Activated CD8-positive, alpha-beta memory T cell treated with anti-CD3 and anti-CD28 coated beads, Interleukin-2, amount 10 ng/mL, durations not matched to agents 7 days and 5 days (primary cell): ENCODE measurements at regions not wholly inside any gene's neighbourhood (a gene's known extent, or its start where the extent isn't known, plus 50 kb on each side); places are given as distances from the start of the nearest gene placed in this dataset.

Experiments used
- ATAC-seq: fragments of 150-1000 bp; cut with Tn5 transposase; one replicate; pipeline ENCODE4 v1.10.0; 2021; ENCODE audit warnings: moderate library complexity
- CTCF ChIA-PET: fragments of 350-600 bp; sonication (Branson Sonifier 250); formaldehyde crosslinking; loops from one replicate; lab custom pipeline; 2021; ENCODE audit warnings: antibody characterized with exemption; lab: Charles Lee
- DNase-seq: peaks from one replicate; pipeline ENCODE4 v3.0.0-alpha.2; 2020
- H3K27ac Mint-ChIP-seq: one replicate; pipeline ENCODE4 v1.8.0; 2021; ENCODE audit warnings: mild to moderate bottlenecking, mixed read lengths
- H3K27me3 Mint-ChIP-seq: one replicate; pipeline ENCODE4 v1.8.0; 2021; ENCODE audit warnings: mixed read lengths
- H3K36me3 Mint-ChIP-seq: one replicate; pipeline ENCODE4 v1.8.0; 2021; ENCODE audit warnings: mild to moderate bottlenecking, mixed read lengths
- H3K4me1 Mint-ChIP-seq: one replicate; pipeline ENCODE4 v1.8.0; 2021; ENCODE audit warnings: mixed read lengths
- H3K4me3 Mint-ChIP-seq: one replicate; pipeline ENCODE4 v1.8.0; 2021; ENCODE audit warnings: mild to moderate bottlenecking, moderate library complexity, mixed read lengths
- H3K9me3 Mint-ChIP-seq: one replicate; pipeline ENCODE4 v1.8.0; 2022; ENCODE audit warnings: low read depth, mixed read lengths

GRCh38 chr17:69715656-69716055, 301.2 kb downstream of the MAP2K6 start:
- no peaks in the 10 kb centered on the region for H3K27me3 Mint-ChIP-seq

GRCh38 chr17:69716556-69716955, 302.1 kb downstream of the MAP2K6 start:
- no peaks in the 10 kb centered on the region for H3K27me3 Mint-ChIP-seq
- H3K4me1 Mint-ChIP-seq, result no peaks in the 10 kb centered on the region
- no peak overlapping the region for H3K4me3 Mint-ChIP-seq
- H3K9me3 Mint-ChIP-seq, result peaks cover 2% of the 10 kb centered on the region
- no peak overlapping the region for H3K27ac Mint-ChIP-seq
- no peak for ATAC-seq
- no peak for DNase-seq
- CTCF ChIA-PET, result no interaction called here
- H3K36me3 Mint-ChIP-seq, result no peaks in the 10 kb centered on the region

More at GRCh38 chr17:69715656-69716055, 301.2 kb downstream of the MAP2K6 start:
- H3K27ac Mint-ChIP-seq, result no peak overlapping the region
- DNase-seq, result no peak
- no peak overlapping the region for H3K4me3 Mint-ChIP-seq
- H3K9me3 Mint-ChIP-seq, result peaks cover 2% of the 10 kb centered on the region
- no peaks in the 10 kb centered on the region for H3K36me3 Mint-ChIP-seq
- no peak for ATAC-seq
- CTCF ChIA-PET, result no interaction called here
- no peaks in the 10 kb centered on the region for H3K4me1 Mint-ChIP-seq

DNA sequence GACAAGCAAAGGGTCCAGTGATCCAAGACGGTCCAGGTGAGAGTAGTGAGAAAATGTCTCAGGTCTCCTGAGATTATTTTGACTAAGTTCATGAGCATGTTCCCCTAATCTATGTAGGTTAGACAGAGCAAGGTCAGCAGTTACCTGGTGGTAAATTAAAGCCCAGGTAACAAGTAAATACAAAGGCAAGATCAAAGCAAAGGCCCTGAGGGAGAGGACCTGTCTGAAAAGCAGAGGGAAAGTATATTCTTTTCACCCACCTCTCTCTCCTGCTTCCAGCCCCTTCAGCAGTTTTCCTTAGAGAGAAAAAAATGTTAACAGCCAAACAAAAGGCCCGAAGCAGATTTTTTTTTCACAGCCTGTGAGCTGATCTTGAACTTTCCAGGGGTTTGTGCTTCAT, 302.7 kb downstream of the MAP2K6 start:
- DNase-seq, result no peak
- Mint-ChIP-seq H3K27me3 (no peaks in the 10 kb centered on the region), H3K36me3 (no peaks in the 10 kb centered on the region), H3K4me3 (no peak overlapping the region), H3K4me1 (no peaks in the 10 kb centered on the region), H3K9me3 (peaks cover 2% of the 10 kb centered on the region), H3K27ac (no peak overlapping the region)
- ATAC-seq, result no peak
- CTCF ChIA-PET, result no interaction called here

DNA sequence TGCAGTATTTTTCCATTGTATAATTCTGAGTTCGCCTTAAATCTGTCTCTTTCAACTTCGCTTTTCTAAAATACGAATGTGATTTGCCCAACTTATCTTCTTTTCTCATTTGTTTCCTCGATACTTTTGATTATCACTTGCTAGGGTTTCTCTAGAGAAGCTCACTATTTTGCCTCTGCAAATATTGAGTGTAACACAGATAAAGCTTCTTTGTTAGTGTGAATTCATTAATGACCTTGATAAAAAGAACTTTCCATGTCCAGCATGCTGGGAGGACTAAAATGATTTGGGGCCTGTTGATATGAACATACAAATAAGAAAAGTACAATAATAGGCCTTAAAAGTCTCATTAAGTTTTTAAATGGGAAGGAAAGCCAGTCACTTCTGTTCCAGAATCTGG, 303.3 kb downstream of the MAP2K6 start:
- Mint-ChIP-seq H3K9me3 (peaks cover 2% of the 10 kb centered on the region), H3K27me3 (no peaks in the 10 kb centered on the region), H3K4me1 (no peaks in the 10 kb centered on the region), H3K4me3 (no peak overlapping the region), H3K36me3 (no peaks in the 10 kb centered on the region), H3K27ac (no peak overlapping the region)
- ATAC-seq, result no peak
- CTCF ChIA-PET, result no interaction called here
- no peak for DNase-seq

DNA sequence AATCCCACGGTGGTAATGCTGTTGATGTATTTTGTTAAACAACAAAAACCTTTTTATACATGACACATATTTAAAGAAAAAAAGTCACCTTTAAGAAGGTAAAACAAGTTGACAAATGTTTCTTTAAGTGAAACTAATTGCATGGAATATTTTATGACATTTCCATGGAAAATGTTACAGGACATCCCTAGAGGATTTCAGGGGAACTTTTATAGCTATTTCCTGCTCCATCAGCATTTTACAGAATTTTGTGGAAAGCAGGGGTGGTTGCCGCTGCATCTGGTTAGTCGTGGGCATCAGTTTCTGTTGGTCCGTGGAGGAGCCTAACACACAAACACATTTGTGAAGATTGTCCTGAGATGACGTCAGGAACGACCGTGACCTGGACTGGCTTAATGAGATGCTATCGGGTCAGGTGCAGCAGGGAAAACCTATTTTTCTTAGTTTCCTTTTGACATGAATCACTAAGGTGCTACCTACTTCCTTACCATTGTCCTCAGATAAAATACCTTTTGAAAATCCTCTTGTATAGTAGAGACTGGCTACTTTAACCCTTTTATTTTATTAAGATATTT, 305.1 kb downstream of the MAP2K6 start:
- no peaks in the 10 kb centered on the region for H3K27me3 Mint-ChIP-seq
- peaks cover 2% of the 10 kb centered on the region for H3K9me3 Mint-ChIP-seq
- ATAC-seq, result no peak
- no peak overlapping the region for H3K27ac Mint-ChIP-seq
- no peak for DNase-seq
- CTCF ChIA-PET, result no interaction called here
- H3K4me3 Mint-ChIP-seq, result no peak overlapping the region
- H3K36me3 Mint-ChIP-seq, result no peaks in the 10 kb centered on the region
- no peaks in the 10 kb centered on the region for H3K4me1 Mint-ChIP-seq

DNA sequence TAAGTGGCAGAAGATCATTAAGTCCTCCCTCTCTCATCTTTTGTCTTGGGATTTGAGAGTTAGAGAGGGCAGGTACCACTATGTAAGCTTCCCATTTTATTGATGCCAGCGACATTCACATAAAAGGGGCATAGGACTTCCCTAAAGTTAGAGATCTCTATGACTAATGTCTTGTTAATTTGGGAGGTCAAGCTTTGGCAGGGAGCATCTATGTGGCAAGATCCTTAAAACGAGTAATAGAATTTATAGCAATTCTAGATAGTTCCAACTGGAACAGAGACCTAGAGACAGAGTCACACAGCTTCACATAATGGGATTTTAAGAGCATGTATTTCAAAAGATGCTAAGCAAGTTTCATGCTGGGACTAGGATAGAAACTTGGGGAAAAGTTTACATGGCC, 308.0 kb downstream of the MAP2K6 start:
- CTCF ChIA-PET, result no interaction called here
- H3K9me3 Mint-ChIP-seq, result no peaks in the 10 kb centered on the region
- ATAC-seq, result no peak
- no peak overlapping the region for H3K27ac Mint-ChIP-seq
- no peak for DNase-seq
- no peaks in the 10 kb centered on the region for H3K36me3 Mint-ChIP-seq
- H3K27me3 Mint-ChIP-seq, result peaks cover 2% of the 10 kb centered on the region
- no peaks in the 10 kb centered on the region for H3K4me1 Mint-ChIP-seq
- no peak overlapping the region for H3K4me3 Mint-ChIP-seq

- no peaks in the 10 kb centered on the region for H3K36me3 Mint-ChIP-seq
- H3K4me3 Mint-ChIP-seq, result no peak overlapping the region
- ATAC-seq, result no peak
- H3K27ac Mint-ChIP-seq, result no peak overlapping the region
- CTCF ChIA-PET, result no interaction called here
- no peaks in the 10 kb centered on the region for H3K9me3 Mint-ChIP-seq
- no peaks in the 10 kb centered on the region for H3K4me1 Mint-ChIP-seq
- no peak for DNase-seq
- H3K27me3 Mint-ChIP-seq, result peaks cover 2% of the 10 kb centered on the region
These were observed 308.8 kb downstream of the MAP2K6 start for GRCh38 chr17:69723316-69723715.

DNA sequence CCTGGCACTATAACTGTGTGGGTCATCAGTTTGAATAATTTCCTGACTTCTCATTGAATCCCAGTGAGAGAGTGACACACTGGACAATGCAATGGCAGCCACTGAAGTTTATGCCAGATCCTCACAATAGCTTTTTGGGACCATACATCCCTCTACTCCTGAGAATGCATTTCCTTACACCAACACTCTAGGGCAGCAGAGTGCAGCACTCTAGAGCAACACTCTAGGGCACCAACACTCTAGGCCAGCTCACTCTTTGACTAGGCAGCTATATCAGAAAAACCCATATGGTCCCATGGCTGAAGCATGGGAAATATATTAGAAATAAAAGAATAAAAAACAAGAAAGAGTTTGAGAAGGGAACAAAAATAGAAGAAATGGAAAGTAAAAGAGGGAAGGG, 309.2 kb downstream of the MAP2K6 start:
- DNase-seq, result no peak
- Mint-ChIP-seq H3K9me3 (no peaks in the 10 kb centered on the region), H3K4me3 (no peak overlapping the region), H3K27ac (no peak overlapping the region), H3K27me3 (peaks cover 2% of the 10 kb centered on the region), H3K4me1 (no peaks in the 10 kb centered on the region), H3K36me3 (no peaks in the 10 kb centered on the region)
- ATAC-seq, result no peak
- CTCF ChIA-PET, result interaction anchor here (0.6 kb wide), 1 partner anchor 11 kb away, joined by 3 read pairs; no protein-coding TSS in a partner anchor

DNA sequence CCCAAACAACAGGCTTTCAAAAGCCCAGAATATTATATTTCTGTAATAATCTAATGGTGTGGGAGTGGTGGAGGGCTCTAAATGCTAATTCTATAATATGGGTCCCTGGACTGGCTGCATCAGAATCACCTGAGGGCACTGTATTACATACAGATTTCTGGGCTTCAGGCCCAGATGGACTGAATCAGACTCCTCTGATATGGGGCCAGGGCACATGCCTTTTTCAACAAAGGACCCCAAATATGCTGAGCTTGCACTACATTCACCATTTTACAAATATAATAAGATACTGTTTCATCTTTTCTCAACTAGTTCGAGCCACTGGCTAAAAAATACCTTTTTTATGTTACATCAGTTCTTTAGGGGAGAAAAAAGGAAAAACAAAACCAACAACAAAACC, 309.7 kb downstream of the MAP2K6 start:
- H3K4me1 Mint-ChIP-seq, result no peaks in the 10 kb centered on the region
- no peak overlapping the region for H3K27ac Mint-ChIP-seq
- DNase-seq, result no peak
- no peak overlapping the region for H3K4me3 Mint-ChIP-seq
- H3K9me3 Mint-ChIP-seq, result no peaks in the 10 kb centered on the region
- CTCF ChIA-PET, result interaction anchor here (0.6 kb wide), 1 partner anchor 12 kb away, joined by 3 read pairs; no protein-coding TSS in a partner anchor
- no peak for ATAC-seq
- H3K27me3 Mint-ChIP-seq, result peaks cover 2% of the 10 kb centered on the region
- no peaks in the 10 kb centered on the region for H3K36me3 Mint-ChIP-seq

DNA sequence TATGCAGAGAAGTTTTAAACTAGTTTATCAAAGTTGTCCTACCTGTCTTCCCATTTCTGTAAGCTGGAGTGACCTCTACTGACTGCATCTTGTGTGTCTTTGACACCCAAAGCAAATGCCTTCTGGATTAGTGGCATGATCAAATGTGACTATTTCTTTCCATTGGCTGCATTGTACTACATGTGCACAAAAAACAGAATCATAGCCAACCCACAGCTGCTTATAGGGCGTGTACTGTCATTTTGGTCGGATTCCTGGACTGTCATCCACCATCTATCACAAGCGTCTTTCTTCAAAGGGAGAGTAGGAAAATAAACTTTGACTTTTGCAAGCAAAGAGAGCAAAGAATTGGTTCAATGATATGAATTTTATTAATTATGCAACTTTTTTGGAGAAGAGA, 310.6 kb downstream of the MAP2K6 start:
- no peaks in the 10 kb centered on the region for H3K4me1 Mint-ChIP-seq
- H3K27me3 Mint-ChIP-seq, result peaks cover 2% of the 10 kb centered on the region
- CTCF ChIA-PET, result interaction anchor here (0.6 kb wide), 1 partner anchor 80 kb away, joined by 4 read pairs; no protein-coding TSS in a partner anchor
- no peaks in the 10 kb centered on the region for H3K36me3 Mint-ChIP-seq
- no peak for DNase-seq
- H3K27ac Mint-ChIP-seq, result no peak overlapping the region
- no peaks in the 10 kb centered on the region for H3K9me3 Mint-ChIP-seq
- no peak overlapping the region for H3K4me3 Mint-ChIP-seq
- ATAC-seq, result no peak

GRCh38 chr17:69728816-69729215, 314.3 kb downstream of the MAP2K6 start:
- Mint-ChIP-seq H3K27ac (no peak overlapping the region), H3K4me1 (no peaks in the 10 kb centered on the region), H3K9me3 (peaks cover 2% of the 10 kb centered on the region), H3K36me3 (no peaks in the 10 kb centered on the region), H3K4me3 (no peak overlapping the region), H3K27me3 (peaks cover 2% of the 10 kb centered on the region)
- CTCF ChIA-PET, result no interaction called here
- ATAC-seq, result no peak
- no peak for DNase-seq

DNA sequence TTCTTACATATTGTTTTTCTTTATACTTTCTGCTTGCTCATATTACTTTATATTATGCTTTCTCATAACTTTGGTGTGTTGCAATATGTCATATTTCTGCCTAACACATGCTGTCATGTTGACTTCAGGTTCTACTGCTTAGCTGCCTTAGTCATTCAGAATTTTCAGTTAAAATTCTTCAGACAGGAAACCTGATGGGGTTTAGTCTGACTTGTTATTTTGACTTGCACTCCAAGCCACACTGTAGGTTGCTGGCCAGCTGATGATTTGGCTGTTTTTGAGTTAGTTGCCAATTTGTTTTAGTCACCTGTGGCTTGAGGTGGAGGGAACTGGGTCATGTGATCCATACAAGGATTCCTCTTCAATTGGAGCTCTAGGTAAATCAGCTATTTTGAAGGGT, 315.4 kb downstream of the MAP2K6 start:
- H3K4me1 Mint-ChIP-seq, result no peaks in the 10 kb centered on the region
- peaks cover 5% of the 10 kb centered on the region for H3K27me3 Mint-ChIP-seq
- DNase-seq, result peak; percentile 47
- H3K36me3 Mint-ChIP-seq, result no peaks in the 10 kb centered on the region
- no peak overlapping the region for H3K4me3 Mint-ChIP-seq
- ATAC-seq, result no peak
- CTCF ChIA-PET, result no interaction called here
- H3K9me3 Mint-ChIP-seq, result peaks cover 2% of the 10 kb centered on the region
- no peak overlapping the region for H3K27ac Mint-ChIP-seq

DNA sequence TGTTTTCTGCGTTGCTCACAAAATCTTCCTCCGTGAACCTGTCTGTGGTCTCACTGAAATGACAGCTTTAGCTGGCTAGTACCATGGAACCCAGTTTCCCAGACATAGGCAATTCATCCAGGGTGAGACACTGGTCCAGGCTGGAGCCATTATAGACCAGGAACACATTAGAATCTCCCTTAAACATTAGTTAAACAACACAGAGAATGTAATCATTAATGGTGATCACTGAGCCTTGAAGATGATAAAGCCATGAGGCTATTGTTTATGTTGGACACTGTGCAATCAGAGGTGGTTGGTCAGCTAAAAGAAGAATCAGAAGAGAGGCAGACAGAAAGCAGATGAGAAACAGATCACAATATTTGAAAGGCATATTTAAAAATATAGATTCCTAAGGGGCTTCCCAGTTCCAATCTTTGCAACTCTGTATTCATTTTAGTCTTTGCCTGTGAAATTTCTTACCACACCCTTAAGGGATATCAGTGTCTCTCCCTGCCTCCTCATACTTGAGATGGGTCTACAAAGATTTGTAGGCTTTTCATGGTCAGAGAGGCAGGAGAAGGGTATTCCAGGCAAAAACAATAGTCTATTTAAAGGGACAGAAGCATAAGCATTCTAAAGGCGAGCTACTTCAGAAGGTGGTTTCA, 317.9 kb downstream of the MAP2K6 start:
- H3K27ac Mint-ChIP-seq, result no peak overlapping the region
- H3K27me3 Mint-ChIP-seq, result peaks cover 3% of the 10 kb centered on the region
- no peaks in the 10 kb centered on the region for H3K36me3 Mint-ChIP-seq
- DNase-seq, result no peak
- peaks cover 2% of the 10 kb centered on the region for H3K4me1 Mint-ChIP-seq
- H3K9me3 Mint-ChIP-seq, result peaks cover 2% of the 10 kb centered on the region
- ATAC-seq, result no peak
- no peak overlapping the region for H3K4me3 Mint-ChIP-seq
- CTCF ChIA-PET, result no interaction called here

GRCh38 chr17:69733171-69734012, 318.9 kb downstream of the MAP2K6 start:
- Mint-ChIP-seq H3K9me3 (peaks cover 2% of the 10 kb centered on the region), H3K36me3 (no peaks in the 10 kb centered on the region), H3K4me1 (peaks cover 12% of the 10 kb centered on the region), H3K27ac (no peak overlapping the region), H3K27me3 (peaks cover 3% of the 10 kb centered on the region), H3K4me3 (no peak overlapping the region)
- ATAC-seq, result no peak
- DNase-seq, result no peak
- CTCF ChIA-PET, result no interaction called here
